Right atrium auricular region (tissue), 2 donors: ENCODE measurements at regions not wholly inside any gene's neighbourhood (a gene's known extent, or its start where the extent isn't known, plus 50 kb on each side); places are given as distances from the start of the nearest gene placed in this dataset.

Experiments
- DNase-seq: peaks from one replicate; pipeline ENCODE4 v3.0.0-alpha.2; 2019; ENCODE audit warnings: low spot score
- H3K27ac ChIP-seq, 2 donors: fragments of 200-600 bp; sonication (generic); 1 replicate in 1 of 2; 2 replicates in 1 of 2; pipeline ENCODE4 v1.5.1; 2016 to 2019
- H3K27me3 ChIP-seq, 2 donors: fragments of 200-600 bp; sonication (generic); one replicate each; pipeline versions ENCODE4 v1.5.1 to v1.6.0; 2017 to 2019
- H3K36me3 ChIP-seq: fragments of 200-600 bp; sonication (generic); one replicate; pipeline ENCODE4 v1.5.1; 2016
- H3K4me1 ChIP-seq, 2 donors: fragments of 200-600 bp; sonication (generic); one replicate each; pipeline versions ENCODE4 v1.5.1 to v1.6.0; 2017 to 2019
- H3K4me3 ChIP-seq, 2 donors: fragments of 200-600 bp; sonication (generic); 1 replicate in 1 of 2; 2 replicates in 1 of 2; pipeline ENCODE4 v1.5.1; 2017 to 2019; ENCODE audit warnings: mild to moderate bottlenecking in 1 of 2, moderate library complexity in 1 of 2
- H3K9me3 ChIP-seq, 2 donors: fragments of 200-600 bp; sonication (generic); one replicate each; pipeline ENCODE4 v1.5.1; 2019
- TF ChIP-seq, protein P1 (sequence below), 2 donors: fragments of 200-600 bp; sonication (generic); IDR thresholded peaks; one replicate each; pipeline ENCODE4 v1.5.1; 2019; ENCODE audit warnings: antibody characterized with exemption in 2 of 2

DNA sequence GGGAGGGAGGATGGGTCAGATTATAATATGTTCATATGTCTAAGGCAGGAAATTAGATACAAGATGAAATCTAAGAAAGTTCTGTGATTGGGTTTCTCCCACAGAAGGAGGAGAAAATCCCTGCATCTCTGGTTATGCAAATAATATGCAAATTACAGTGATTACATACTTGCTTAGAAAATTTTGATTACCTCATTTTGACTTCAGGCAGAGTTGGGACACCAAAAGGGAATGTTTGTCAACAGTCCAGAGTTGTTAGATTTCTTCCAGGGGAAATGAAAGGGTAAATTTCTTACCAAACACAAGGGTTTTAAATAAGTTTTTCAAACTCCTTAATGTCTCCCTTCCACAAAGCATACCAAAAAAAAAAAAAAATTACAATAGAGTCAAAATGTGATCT, 101.4 kb upstream of the STEAP1B start:
- H3K27me3 ChIP-seq: no peaks in the 10 kb centered on the region
- H3K27ac ChIP-seq: no peak overlapping the region
- TF ChIP-seq, protein P1, sequence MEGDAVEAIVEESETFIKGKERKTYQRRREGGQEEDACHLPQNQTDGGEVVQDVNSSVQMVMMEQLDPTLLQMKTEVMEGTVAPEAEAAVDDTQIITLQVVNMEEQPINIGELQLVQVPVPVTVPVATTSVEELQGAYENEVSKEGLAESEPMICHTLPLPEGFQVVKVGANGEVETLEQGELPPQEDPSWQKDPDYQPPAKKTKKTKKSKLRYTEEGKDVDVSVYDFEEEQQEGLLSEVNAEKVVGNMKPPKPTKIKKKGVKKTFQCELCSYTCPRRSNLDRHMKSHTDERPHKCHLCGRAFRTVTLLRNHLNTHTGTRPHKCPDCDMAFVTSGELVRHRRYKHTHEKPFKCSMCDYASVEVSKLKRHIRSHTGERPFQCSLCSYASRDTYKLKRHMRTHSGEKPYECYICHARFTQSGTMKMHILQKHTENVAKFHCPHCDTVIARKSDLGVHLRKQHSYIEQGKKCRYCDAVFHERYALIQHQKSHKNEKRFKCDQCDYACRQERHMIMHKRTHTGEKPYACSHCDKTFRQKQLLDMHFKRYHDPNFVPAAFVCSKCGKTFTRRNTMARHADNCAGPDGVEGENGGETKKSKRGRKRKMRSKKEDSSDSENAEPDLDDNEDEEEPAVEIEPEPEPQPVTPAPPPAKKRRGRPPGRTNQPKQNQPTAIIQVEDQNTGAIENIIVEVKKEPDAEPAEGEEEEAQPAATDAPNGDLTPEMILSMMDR (IDR thresholded peaks at IDR 0.05): no peak
- no peak for DNase-seq
- H3K36me3 ChIP-seq: no peaks in the 10 kb centered on the region
- no peak overlapping the region for H3K4me3 ChIP-seq
- H3K4me1 ChIP-seq: peaks cover 0 to 14% of the 10 kb centered on the region in 2 donors
- no peaks in the 10 kb centered on the region for H3K9me3 ChIP-seq

DNA sequence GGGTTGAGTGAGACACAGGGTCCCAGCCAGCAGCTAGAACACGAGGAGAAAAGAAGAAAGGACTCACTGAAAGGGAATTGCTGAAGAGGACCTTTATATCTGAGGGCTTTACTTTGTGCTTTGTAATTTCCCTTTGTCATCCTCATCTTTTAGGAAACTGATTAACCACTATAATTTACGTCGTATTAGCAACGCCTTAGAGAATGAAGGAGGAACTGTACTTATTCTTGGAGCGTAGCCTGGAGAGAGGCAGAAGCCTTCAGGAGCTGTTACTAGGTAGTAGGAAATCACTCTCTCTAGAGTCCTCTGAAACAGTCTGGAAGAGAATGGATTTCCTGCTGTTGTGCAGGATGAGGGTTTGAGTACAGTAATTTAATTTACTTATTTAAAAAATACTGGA, 101.0 kb upstream of the STEAP1B start:
- H3K27ac ChIP-seq: peak overlapping the region in 1 of 2 donors; percentile 2
- DNase-seq: no peak

DNA sequence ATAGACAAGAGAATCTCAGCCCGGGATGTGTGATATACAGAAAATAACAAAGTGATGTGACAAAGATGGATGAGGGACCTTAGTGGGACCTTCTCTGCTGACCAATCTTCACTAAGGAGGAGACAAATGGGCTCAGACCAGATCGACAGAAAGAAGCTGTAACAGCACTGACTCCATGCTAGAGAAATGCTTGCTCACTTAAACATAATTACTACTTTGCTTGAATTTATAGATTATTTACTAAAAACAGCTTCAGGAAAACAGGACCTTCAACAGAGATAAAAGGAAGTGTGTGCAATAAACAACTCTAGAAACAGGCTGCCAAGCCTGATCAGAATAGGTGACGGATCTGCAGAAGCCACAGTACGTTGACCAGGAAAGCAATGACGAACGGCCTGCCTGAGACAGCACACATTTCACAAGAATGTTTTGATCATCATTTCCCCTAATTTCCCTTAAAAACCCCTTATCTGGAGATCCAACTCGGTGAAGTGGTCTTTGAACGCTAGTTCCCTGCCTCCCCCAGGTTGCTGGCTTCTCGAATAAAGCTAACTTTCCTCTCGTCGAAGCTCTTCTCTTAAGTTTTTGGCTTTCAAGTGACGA, 98.4 kb upstream of the STEAP1B start:
- TF ChIP-seq, protein P1 (IDR thresholded peaks at IDR 0.05): no peak
- DNase-seq: no peak
- Histone ChIP-seq H3K36me3 (no peaks in the 10 kb centered on the region), H3K27ac (no peak overlapping the region), H3K27me3 (no peaks in the 10 kb centered on the region), H3K4me3 (no peak overlapping the region), H3K9me3 (no peaks in the 10 kb centered on the region), H3K4me1 (peaks cover 0 to 14% of the 10 kb centered on the region in 2 donors)

More for the DNA sequence above, 101.0 kb upstream of the STEAP1B start:
- peaks cover 0 to 14% of the 10 kb centered on the region in 2 donors for H3K4me1 ChIP-seq
- H3K4me3 ChIP-seq: no peak overlapping the region
- TF ChIP-seq, protein P1 (IDR thresholded peaks at IDR 0.05): no peak
- H3K9me3 ChIP-seq: no peaks in the 10 kb centered on the region
- no peaks in the 10 kb centered on the region for H3K27me3 ChIP-seq
- no peaks in the 10 kb centered on the region for H3K36me3 ChIP-seq

DNA sequence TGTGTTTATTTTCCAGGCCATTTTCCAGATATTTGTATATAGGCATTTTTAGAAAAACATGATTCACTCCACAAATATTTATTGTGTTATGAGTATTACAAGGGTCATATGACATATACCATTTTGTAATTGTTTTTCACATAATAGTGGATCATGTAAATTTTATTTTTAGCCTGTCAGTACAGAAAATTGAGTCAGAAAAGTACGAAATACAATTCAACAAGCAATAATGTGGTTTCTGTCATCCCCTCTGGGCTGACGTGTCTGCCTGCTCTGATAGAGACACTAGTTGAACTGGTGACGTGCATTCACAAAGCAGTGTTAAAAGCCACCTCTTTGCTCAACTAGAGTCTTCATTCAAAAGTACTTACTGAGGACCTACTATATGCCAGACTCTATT, 97.9 kb upstream of the STEAP1B start:
- H3K27ac ChIP-seq: no peak overlapping the region
- peaks cover 0 to 14% of the 10 kb centered on the region in 2 donors for H3K4me1 ChIP-seq
- no peak for DNase-seq
- H3K9me3 ChIP-seq: no peaks in the 10 kb centered on the region
- TF ChIP-seq, protein P1 (IDR thresholded peaks at IDR 0.05): no peak
- no peaks in the 10 kb centered on the region for H3K27me3 ChIP-seq
- no peaks in the 10 kb centered on the region for H3K36me3 ChIP-seq
- H3K4me3 ChIP-seq: no peak overlapping the region

DNA sequence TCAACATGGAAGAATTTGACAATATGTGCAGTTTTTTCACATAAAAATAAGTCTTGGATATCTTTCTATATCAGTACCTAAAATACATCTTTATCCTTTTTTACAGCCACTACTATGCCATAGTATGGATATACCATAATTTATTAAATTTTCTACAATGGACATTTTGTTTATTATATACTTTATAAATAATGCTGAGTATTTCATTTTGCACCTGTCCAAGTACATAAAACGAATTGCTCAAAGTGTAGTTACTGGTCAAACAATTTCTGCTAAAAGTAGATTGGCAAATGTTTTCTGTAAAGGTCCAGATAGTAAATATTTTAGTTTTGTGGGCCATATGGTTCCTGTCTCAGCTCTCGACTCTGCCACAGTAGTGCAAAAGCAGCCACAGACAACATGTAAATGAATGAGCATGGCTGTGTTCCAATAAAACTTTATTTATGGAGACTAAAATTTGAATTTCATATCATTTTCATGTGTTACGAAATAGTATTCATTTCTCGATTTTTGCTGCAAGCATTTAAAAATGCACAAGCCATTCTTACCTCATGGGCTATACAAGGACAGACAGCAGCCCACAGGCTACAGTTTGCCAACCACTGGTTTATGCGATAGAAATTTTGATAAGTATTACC, 96.9 kb upstream of the STEAP1B start:
- TF ChIP-seq, protein P1 (IDR thresholded peaks at IDR 0.05): no peak
- Histone ChIP-seq H3K27ac (no peak overlapping the region), H3K4me3 (no peak overlapping the region), H3K36me3 (no peaks in the 10 kb centered on the region), H3K4me1 (peaks cover 0 to 13% of the 10 kb centered on the region in 2 donors), H3K9me3 (no peaks in the 10 kb centered on the region), H3K27me3 (no peaks in the 10 kb centered on the region)
- DNase-seq: no peak
